Gastrocnemius medialis (tissue), 4 donors: ENCODE measurements at regions not wholly inside any gene's neighbourhood (a gene's known extent, or its start where the extent isn't known, plus 50 kb on each side); places are given as distances from the start of the nearest gene placed in this dataset.

Source experiments
- POLR2A ChIP-seq, 2 donors: fragments of 450-650 bp; IDR thresholded peaks; one replicate each; pipeline ENCODE4 v1.6.1; 2017; ENCODE audit warnings: antibody characterized with exemption in 2 of 2, mild to moderate bottlenecking in 2 of 2, moderate library complexity in 2 of 2
- TF ChIP-seq, protein P1 (sequence below), 5 experiments: fragments of 450-650 bp in 3 of 5; fragments of 200-600 bp in 2 of 5; sonication (generic) in 2 of 5; IDR thresholded peaks in 4 of 5; conservative IDR thresholded peaks in 1 of 5; 1 replicate in 4 of 5; 2 replicates in 1 of 5; pipeline ENCODE4 v1.5.1; 2016 to 2019; ENCODE audit warnings: antibody characterized with exemption in 5 of 5, mild to moderate bottlenecking in 3 of 5, moderate library complexity in 3 of 5

DNA sequence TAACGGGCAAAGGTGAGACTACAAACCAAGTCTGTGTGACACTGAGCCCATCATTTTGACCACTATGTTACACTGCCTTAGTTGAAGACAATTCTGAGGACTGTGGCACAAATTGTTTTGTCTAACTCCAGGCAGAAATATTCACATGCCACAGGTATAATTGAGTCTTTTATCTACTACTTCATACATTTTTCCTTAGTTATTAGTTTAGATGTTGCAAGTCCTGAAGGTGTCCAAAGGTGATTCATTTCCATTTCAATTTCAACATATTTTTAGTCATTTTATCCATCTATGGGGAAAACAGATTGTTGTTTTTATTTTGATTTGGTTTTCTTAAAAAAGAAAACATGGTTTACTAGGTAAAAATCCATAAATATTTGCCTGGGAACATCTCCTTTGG, 341.7 kb upstream of the SMIM31 start:
- no peak for TF ChIP-seq POLR2A (IDR thresholded peaks at IDR 0.05)
- TF ChIP-seq, protein P1, sequence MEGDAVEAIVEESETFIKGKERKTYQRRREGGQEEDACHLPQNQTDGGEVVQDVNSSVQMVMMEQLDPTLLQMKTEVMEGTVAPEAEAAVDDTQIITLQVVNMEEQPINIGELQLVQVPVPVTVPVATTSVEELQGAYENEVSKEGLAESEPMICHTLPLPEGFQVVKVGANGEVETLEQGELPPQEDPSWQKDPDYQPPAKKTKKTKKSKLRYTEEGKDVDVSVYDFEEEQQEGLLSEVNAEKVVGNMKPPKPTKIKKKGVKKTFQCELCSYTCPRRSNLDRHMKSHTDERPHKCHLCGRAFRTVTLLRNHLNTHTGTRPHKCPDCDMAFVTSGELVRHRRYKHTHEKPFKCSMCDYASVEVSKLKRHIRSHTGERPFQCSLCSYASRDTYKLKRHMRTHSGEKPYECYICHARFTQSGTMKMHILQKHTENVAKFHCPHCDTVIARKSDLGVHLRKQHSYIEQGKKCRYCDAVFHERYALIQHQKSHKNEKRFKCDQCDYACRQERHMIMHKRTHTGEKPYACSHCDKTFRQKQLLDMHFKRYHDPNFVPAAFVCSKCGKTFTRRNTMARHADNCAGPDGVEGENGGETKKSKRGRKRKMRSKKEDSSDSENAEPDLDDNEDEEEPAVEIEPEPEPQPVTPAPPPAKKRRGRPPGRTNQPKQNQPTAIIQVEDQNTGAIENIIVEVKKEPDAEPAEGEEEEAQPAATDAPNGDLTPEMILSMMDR (IDR thresholded peaks at IDR 0.05 in 4 of 5, conservative IDR thresholded peaks at IDR 0.05 in 1 of 5) = no peak
